GM19468 (cell line): ENCODE measurements at regions not wholly inside any gene's neighbourhood (a gene's known extent, or its start where the extent isn't known, plus 50 kb on each side); places are given as distances from the start of the nearest gene placed in this dataset.

Experiments
- ATAC-seq: cut with Tn5 transposase; IDR thresholded peaks from one replicate; pipeline ENCODE4 v1.9.1; 2021; ENCODE audit warnings: mild to moderate bottlenecking, moderate library complexity, moderate number of reproducible peaks; ENCODE audit not compliant: unreplicated experiment; ENCODE audit errors: extremely low read depth

DNA sequence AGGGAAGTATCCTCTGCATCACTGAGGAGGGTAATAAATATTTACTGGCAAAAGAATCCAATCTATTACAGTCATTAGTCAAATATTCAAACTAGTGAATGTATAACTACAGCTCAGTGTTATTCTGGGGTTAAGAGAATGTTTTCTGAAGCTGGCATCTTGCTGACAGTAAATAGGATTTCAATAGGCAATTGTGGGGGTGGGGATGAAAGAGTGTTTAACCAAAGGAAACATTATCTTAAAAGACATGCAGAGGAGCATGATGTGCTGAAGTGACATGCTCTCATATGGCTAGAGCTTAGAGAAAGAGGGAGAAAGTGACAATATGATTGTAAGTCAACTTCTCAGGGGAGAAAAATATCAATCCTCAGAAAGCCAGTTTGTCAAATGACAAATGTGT, 618.4 kb upstream of the RIOK2 start:
- ATAC-seq = no peak

DNA sequence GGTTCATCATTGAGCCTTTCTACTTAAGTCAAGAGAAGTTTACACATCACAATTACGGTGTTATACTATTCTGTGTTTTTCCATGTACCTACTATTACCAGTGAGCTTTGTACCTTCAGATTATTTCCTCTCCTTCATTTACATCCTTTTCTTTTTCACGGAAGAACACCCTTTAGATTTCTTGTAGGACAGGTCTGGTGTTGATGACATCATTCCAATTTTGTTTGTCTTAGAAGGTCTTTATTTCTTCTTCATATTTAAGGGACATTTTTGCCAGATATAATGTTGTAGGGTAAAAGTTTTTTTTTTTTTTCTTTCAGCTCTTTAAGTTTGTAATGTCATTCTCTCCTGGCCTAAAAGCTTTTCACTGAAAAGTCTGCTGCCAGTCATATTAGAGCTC, 637.1 kb upstream of the RIOK2 start:
- no peak for ATAC-seq

DNA sequence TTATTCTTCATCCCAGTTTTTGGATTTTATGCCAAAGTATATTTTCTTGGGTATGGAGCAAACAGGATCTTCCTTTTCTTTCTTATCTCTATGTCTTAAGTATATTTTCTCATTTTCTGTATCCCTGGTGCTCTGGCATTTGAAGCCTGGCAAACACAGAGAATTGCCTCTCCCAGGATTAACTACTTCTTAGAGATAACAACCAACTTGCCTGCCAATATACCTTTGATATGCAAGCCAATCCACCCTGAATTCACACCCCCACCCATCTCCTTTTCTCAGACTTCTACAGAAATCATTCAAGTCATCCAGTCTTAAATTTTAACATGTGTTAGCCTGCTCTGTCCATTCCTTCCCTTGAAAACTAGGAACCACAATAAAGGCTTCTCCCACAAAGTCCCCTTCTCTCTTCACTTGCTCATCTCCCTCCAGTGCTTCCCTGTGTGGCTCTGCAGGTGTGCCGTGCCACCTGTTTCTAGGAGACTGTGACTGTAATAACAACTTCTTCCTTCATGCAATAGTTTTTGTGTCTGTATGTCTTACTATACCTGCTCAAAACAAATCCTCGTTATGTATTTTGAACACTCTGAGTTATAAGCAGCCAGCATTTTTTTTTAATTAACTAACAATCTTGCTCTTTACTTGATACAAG, 649.7 kb upstream of the RIOK2 start:
- ATAC-seq = no peak

DNA sequence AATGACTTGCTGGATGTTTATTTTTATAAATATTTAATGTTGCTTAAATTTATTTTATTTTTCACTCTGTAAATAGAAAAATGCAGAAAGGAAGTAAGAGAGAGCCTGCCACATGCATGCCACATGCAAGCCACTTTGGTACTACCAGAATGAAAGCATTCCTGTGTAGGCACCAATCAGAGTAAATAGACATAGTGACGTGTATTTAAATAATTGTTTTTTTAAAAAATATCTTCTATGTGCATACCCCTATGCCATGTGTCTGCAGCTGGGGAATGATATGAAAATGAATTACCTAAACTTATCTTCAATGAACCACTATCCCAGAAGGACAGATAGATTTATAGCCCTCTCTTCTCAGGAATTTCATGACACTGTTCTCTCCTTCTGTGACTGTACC, 651.5 kb upstream of the RIOK2 start:
- no peak for ATAC-seq

DNA sequence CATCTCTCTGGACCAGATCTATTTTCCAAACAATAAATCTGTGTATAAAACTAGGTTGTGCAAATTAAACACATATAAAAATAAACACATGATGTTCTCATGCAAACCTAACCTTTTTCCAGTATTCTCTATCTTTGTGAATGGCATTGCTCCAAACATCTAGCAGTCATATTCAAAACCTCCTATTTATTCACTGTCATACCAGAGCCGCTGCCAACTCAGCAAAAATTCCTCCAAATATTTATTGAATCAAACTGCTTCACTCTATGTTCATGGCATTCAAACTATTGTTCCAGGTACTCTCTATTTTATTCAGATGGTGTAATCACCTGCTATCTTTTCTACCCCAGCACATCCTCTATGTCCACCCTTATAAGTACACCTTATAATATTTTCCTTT, 652.1 kb upstream of the RIOK2 start:
- no peak for ATAC-seq

DNA sequence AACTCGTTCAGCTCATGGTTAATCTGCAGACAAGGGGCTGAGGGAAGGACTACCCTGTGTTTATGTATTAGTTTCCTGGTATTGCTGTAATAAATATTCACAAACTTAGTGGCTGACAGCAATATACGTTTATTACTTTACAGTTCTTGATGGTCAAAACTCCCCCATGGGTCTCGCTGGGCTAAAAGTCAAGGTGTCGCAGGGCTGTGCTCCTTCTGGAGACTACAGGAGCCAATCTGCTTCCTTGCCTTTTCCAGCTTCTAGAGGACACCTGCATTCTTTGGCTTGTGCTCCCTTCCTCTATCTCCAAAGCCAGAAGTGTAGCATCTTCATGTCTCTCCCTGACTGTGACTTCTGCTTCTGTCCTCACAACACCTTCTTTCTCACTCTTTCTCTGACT, 653.8 kb upstream of the RIOK2 start:
- no peak for ATAC-seq

DNA sequence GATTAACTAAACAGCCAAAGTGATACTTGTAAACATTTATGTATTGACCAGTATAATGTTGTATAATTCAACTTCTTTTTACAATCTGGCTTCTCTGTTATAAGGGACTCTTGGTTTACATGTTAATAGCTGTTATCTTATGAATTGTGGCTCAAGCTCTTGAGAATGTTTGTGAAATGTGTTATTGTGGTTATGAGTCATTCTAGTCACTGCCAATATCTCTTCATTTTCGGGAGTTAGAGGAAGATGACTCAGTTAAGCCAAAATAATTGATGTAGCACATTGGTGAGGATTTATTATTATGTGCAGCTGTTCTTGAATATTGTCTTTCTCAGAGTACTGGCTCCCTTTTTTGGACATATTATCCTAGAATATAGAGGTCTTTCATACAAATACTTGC, 655.2 kb upstream of the RIOK2 start:
- peak; percentile 93 for ATAC-seq

DNA sequence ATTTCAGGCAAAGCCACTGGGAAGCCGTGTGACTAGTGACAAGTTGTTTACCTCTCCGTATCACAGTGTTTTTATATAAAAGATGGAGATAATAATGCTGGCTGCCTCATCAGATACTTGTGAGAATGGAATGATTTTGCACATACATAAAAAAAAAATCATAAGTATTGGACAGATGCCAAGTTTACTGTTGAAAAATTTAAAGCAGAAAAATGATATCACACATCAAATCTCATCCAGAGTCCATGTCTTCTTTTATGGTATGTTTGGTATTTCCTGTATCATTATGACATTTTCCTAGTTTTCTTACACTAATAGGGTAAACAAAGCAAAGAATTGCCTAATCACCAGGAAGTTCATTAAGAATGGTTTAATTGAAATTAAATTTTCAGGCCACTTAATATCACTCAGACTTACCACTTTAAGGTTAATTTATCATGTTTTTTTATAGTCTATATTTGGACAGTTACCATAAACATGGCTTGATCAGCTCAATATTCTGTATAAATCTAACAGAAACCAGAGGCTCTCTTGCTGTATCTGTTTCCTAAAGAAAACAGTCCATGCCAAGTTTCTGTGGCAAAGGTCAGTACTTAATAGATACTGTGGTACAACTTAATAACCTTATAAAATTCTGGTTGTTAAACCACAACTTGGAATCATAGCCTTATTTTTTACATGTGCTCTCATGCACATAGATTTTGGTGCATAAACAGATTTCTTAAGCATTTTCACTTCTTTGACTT, 656.5 kb upstream of the RIOK2 start:
- ATAC-seq = no peak

DNA sequence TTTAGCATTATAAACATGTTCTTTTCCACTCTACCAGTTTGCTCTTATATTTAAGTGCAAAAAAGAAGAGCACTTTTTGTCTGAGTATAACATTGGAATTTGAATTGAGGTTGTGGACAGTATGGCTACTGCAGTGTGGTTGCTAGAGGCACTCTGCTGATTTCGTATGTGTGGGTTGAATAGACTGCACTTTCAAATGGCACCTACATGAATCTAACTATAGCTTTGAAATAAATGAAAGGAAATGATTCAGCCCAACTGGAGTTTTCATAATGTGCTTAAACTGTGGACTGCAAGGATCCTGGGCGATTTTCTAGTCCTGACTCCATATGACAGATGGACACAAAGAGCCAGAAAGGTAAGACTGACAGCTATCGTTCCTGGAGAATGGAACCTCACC, 657.6 kb upstream of the RIOK2 start:
- ATAC-seq = no peak

DNA sequence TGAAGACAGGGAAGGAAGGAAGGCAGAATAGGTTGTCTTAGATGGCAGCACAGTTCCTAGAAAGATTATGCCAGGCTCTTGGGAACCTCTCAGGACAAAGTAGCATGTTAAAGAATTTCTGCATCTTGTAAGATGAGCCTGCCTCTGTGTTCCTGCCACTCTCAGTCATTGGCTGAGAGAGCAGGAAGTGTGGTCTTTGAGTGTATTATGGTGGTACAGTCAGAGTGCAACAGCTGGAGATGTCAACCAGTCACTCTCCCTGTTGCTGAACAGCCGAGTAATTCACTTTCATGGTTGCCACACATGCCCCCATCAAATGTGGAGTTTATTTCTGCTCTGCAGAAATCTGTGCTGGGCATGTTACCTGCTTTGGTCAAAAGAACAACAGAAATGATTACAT, 659.6 kb upstream of the RIOK2 start:
- ATAC-seq = no peak

DNA sequence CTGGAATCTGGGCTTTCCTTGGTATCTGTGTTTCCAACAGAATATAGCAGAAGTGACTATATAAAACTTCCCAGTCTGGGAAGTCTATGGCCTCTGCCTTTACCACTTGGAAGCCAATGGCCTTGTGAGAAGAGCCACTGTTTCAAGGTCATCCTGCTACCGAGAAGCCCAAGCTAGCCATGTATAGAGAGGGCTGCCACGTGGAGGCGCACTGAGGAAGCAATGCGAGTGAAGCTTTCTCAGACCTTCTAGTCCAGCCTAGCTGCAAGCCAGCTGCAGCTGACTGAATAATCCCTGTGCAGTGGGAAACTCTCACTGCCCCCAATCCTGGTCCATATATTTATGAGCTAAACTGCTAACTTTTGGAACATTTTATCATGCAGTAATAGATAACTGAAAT, 661.8 kb upstream of the RIOK2 start:
- no peak for ATAC-seq

DNA sequence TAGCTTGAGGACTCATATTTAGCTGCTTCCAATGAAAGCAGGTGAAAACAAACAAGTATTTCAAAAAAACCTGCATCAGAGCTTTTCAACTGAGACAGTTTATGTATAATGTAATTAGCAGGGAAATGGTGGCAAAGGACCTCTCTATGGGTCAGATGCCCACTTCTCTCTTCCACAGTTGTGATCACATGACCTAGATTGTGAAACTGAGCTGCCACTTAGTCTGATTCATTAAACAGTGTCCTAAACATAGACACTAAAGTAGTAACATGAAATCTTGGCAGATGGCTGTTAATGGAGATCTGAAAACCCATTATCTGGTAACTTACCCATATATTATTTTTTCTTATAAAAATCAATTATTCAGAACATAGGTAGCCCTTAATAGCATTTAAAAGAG, 663.6 kb upstream of the RIOK2 start:
- ATAC-seq = no peak

DNA sequence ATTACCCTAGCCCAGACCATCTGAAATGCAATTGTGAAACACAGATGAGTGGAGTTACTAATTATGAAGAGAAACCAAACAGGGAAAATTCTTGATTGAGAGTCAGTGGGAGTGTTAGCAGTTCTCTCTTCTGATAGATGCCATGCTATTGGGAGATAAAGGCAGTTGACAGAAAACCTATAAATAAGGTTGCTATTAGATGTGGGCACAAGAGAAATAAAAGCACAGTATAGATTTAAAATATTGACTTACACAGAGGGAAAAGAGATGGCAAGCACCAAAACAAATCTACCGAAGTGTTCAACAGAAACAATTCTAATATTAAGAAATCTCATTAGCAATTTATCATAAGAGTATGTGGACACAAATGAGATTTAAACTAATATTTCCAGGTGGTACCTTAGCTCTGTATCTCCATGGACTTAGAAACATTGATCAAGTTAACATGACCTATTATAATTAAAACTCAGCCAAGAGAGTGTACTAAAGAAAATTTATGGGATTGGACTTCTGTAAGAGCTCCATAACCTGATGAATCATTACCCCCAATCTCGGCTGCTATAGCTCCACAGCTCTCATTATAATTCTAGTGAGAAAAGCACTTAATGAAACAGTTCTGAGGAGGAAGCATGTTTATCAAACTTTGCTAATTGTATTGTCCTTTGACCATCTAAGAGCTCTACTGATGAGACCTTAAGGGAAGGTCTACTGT, 665.0 kb upstream of the RIOK2 start:
- no peak for ATAC-seq

DNA sequence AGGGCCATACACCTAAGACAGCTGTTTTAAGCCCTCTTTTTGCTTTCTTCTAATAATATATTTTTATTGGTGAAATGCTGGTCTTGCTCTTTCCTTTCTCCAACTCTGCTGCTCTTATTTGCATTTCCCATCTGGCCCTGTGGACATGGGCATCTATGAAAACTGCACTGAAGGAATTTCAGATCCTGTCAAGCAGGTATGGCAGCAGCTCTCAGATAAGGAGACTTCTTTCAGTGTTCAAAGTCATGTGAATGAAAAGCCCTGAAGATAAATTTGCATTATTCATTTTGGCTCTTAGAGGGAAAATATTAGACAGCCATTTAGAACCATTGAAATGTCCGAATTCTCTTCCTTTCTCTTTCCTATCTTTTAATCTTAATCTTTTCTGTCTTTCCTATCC, 668.0 kb upstream of the RIOK2 start:
- no peak for ATAC-seq

DNA sequence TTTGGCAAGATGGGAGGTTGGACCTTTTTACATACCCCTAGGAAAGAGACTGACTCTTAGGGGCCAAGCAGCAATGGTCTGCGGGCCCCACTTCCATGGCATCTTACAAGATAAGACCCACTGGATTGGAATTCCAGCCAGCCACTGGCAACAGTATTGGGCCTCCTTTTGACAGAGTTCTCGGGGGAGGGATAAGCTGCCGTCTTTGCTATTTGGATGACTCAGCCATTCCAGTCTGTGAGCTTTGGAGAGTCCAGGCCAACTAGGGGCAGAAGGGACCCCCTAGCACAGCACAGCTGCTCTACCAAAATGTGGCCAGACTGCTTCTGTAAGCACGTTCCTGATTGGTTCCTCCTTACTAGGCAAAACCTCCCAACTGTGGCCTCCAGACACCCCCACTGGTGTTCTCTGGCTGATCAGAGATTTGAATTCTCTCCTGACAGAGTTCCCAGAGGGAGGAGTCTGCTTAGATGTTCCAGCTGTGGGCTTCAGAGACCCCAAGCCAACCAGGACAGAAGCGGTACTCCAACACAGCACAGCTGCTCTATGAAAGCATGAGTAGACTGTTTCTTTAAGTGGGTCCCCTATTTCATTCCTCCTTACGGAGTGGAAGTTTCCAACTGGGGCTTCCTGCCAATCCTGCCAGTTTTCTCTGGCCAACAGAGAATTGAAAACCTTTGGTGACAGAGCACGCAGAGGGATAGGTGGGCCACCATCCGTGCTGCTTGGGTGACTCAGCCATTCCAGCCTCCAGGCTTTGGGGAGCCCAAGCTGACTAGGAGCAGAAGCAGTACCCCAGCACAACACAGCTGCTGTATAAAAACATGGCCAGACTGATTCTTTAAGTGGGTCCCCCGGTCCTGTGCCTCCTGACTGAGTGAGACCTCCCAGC, 672.1 kb upstream of the RIOK2 start:
- no peak for ATAC-seq

DNA sequence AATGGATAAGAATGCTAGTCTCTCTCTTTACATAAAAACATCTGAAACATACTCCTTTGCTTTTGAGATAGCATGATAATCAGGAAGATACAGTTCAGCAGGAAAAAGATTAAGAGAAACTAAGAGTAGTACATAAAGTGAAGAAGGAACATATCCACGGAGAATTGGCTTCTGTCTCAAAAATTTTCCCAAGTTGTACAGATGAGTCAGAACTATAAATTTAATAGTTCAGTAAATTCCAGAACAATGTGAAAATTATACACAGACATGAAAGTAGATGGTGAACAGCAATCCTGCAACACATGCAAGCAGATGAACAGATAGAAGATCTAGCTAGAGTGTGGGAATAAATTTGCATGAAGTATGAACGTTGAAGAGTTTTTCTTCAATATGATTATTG, 691.4 kb upstream of the RIOK2 start:
- ATAC-seq = no peak

DNA sequence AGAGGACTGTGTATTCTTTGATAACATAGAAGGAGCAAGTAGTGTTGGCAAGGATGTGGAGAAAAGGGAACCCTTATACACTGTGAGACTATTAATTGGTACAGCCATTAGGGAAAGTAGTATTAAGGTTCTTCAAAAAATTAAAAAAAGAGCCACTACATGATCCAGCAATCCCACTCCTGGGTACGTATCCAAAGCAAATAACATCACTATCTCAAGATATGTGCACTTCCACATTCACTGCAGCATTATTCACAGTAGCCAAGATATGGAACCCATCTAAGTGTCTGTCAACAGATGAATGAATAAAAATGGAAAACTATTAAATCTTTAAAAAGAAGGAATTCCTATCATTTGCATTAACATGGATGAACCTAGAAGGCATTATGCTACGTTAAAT, 693.2 kb upstream of the RIOK2 start:
- ATAC-seq = no peak

DNA sequence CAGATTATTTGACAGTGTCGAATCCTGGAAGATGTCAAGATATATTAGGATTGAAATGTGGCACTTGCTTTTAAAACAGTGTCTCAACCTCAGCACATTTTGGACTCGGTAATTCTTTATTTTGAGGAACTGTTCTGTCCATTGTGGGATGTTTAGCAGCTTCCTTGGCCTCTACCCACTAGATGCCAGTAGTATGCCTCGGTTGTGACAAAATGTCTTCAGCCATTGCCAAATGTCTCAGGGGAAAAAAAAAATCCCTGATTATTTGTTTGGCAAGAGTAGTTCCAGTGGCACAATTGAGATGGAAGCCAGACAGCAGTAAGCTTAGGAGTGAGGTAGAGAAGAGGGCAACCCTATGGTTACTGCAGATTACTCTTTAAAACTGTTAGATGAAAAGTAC, 694.5 kb upstream of the RIOK2 start:
- no peak for ATAC-seq

DNA sequence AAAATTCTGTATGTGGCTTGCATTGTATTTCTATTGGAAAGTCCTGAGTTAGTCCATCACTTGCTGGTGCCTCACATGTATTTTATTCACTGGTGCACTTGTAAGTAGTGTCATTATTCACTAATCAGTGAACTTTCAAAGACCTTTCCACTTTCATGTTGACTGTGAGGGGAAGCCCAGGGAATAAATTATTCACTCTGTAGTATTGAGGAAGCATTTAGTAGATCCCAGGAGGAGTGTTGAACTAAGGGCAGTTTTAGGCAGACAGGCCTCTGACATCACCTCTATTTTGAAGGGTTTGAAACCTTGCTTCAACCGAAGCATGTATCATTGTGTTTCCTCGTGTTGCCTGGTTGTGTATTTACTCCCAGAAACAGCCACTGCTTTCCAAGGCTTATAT, 705.4 kb upstream of the RIOK2 start:
- peak; percentile 67 for ATAC-seq

DNA sequence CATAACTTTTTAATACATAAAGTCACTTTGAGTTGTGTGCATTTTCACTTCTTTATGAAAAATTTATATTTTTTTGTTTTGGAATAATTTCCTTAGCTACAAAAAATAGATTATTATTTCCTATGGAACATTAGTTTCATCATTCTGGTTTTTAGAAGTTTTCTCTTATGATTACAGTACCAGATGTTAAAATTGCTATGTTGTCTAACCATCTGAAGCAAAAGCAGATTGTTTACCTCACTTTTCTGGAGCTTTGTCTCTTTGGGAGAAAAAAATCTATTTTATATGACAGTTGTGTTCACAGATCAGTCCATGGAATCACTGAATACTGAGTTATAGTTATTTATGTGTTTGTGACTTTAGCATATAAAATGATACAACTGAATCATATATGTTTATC, 708.9 kb upstream of the RIOK2 start:
- ATAC-seq = no peak

DNA sequence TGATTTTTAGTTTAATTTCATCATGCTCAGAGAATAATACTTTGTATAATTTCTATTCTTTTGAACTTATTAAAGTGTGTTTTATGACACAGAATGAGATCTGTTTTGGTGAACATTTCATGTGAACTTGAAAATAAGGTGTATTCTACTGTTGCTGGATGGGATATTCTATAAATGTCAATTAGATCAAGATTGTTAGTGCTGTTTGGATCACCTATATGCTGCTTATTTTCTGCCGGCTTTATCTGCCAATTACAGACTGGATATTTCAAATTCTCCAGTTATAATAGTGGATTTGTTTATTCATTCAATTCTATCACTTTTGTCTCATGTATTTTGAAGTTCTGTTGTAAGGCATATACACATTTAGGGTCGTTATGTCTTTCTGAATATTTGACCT, 720.7 kb upstream of the RIOK2 start:
- no peak for ATAC-seq
